ENCODE measurements at regions not wholly inside any gene's neighbourhood (a gene's known extent, or its start where the extent isn't known, plus 50 kb on each side); places are given as distances from the start of the nearest gene placed in this dataset.

- Histone ChIP-seq H3K36me3 (no peaks in the 10 kb centered on the region), H3K9me3 (no peaks in the 10 kb centered on the region), H3K4me1 (no peaks in the 10 kb centered on the region), H3K27ac (no peak overlapping the region), H3K4me3 (no peak overlapping the region), H3K27me3 (replicated peaks in 1 of 7) (no peaks in the 10 kb centered on the region)
- intact Hi-C loops (cut with DNase I; ENCODE audit: low total_unique reads) = no loop called here
- 56 to 79% (median 66%) methylated on average over 1 of the region's 1 CpG for WGBS, 5 donors
- TF ChIP-seq POLR2A (IDR thresholded peaks at IDR 0.05) (no peak), POLR2AphosphoS5 (IDR thresholded peaks at IDR 0.05) (no peak), CTCF (IDR thresholded peaks at IDR 0.05 in 8 of 11, conservative IDR thresholded peaks at IDR 0.05 in 3 of 11) (no peak)
- DNase-seq = no peak
These were observed 139.1 kb upstream of the P2RY1 start for GRCh38 chr3:152695840-152696239.

GRCh38 chr3:152696962-152697361, 138.0 kb upstream of the P2RY1 start:
- TF ChIP-seq POLR2AphosphoS5 (IDR thresholded peaks at IDR 0.05) = no peak
- TF ChIP-seq CTCF (IDR thresholded peaks at IDR 0.05 in 8 of 11, conservative IDR thresholded peaks at IDR 0.05 in 3 of 11) = no peak
- TF ChIP-seq POLR2A (IDR thresholded peaks at IDR 0.05) = no peak
- no peaks in the 10 kb centered on the region for H3K27me3 ChIP-seq (replicated peaks in 1 of 7)

GRCh38 chr3:152703245-152703890, 131.6 kb upstream of the P2RY1 start:
- no peaks in the 10 kb centered on the region for H3K27me3 ChIP-seq (replicated peaks in 1 of 7)
- 48 to 58% (median 55%) methylated on average over 3 of the region's 3 CpGs for WGBS, 5 donors
- intact Hi-C loops (cut with DNase I; ENCODE audit: low total_unique reads) = no loop called here

More at GRCh38 chr3:152696962-152697361, 138.0 kb upstream of the P2RY1 start:
- Histone ChIP-seq H3K4me3 (no peak overlapping the region), H3K4me1 (no peaks in the 10 kb centered on the region), H3K36me3 (no peaks in the 10 kb centered on the region), H3K9me3 (no peaks in the 10 kb centered on the region), H3K27ac (no peak overlapping the region)
- no peak for DNase-seq
- intact Hi-C loops (cut with DNase I; ENCODE audit: low total_unique reads) = no loop called here

More at GRCh38 chr3:152703245-152703890, 131.6 kb upstream of the P2RY1 start:
- Histone ChIP-seq H3K36me3 (no peaks in the 10 kb centered on the region), H3K4me3 (no peak overlapping the region), H3K4me1 (no peaks in the 10 kb centered on the region), H3K27ac (no peak overlapping the region), H3K9me3 (no peaks in the 10 kb centered on the region)
- TF ChIP-seq POLR2A (IDR thresholded peaks at IDR 0.05) = no peak
- no peak for TF ChIP-seq CTCF (IDR thresholded peaks at IDR 0.05 in 8 of 11, conservative IDR thresholded peaks at IDR 0.05 in 3 of 11)
- TF ChIP-seq POLR2AphosphoS5 (IDR thresholded peaks at IDR 0.05) = no peak
- no peak for DNase-seq
